ENCODE measurements at regions not wholly inside any gene's neighbourhood (a gene's known extent, or its start where the extent isn't known, plus 50 kb on each side); places are given as distances from the start of the nearest gene placed in this dataset.

DNA sequence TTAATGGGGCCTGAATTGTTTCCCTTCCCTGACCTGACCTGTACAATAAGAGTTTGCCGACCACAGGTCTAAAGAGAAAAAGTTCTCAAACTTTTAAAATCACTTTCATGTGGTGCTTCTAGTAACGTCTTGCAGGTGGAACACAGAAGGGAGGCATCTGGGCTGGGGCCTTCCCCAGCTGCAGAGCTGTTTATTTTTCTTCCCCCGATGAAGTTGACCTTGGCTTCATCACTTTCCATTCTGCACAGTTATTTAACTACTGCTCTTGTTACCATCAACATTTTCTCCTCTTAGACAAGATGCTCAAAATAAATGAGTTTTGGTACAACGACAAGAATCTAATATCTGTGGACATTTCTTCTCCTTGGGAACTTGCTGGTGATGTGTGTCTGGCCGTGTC, 181.7 kb downstream of the HERPUD2 start:
- CTCF ChIA-PET, result no interaction called here

DNA sequence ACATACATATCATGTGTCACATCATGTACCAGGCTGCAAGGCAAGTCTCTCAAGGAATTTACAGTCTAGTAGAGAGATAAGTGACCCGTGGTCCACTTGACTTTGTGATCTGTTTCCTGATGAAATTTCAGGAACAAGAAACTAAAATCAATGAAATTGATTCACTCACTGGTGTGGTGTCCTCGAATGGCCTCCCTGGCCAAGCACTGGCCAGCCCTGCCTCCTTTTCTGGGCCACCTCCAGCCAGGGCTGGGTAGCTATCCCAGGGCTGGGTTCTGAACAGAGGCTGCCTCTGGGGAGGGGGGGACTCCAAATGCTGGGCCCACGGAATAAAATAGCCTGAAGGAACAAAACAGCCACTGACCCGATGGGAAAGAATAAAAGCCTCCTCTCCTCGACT, 182.2 kb downstream of the HERPUD2 start:
- Histone ChIP-seq H3K4me3 (replicated peaks in 1 of 3; ENCODE audit: insufficient read depth in 1 of 3, low read depth in 1 of 3, low read length in 3 of 3) (no peak overlapping the region), H3K9ac (replicated peaks; ENCODE audit: extremely low read depth, insufficient read depth, low read length) (no peak overlapping the region), H2AFZ (ENCODE audit: low read depth, low read length) (no peak overlapping the region), H3K79me2 (ENCODE audit: control insufficient read depth, insufficient read depth, low read length) (no peaks in the 10 kb centered on the region), H3K4me2 (ENCODE audit: insufficient read depth, low read length) (no peak overlapping the region), H3K4me1 (ENCODE audit: control insufficient read depth, extremely low read depth, insufficient read depth, low read length) (no peaks in the 10 kb centered on the region), H3K9me3 (replicated peaks; ENCODE audit: control insufficient read depth, insufficient read depth, low read length) (no peaks in the 10 kb centered on the region), H3K27me3 (ENCODE audit: control insufficient read depth in 2 of 2, insufficient read depth in 2 of 2, low read length in 2 of 2) (peaks cover 2 to 3% of the 10 kb centered on the region in 2 experiments), H3K36me3 (ENCODE audit: control insufficient read depth in 2 of 2, extremely low read depth in 1 of 2, insufficient read depth in 2 of 2, low read length in 2 of 2) (no peaks in the 10 kb centered on the region), H3K27ac (ENCODE audit: insufficient read depth, low read depth, low read length) (no peak overlapping the region), H4K20me1 (replicated peaks; ENCODE audit: control insufficient read depth, extremely low read depth, insufficient read depth, low read length) (no peaks in the 10 kb centered on the region), H3K9me1 (replicated peaks; ENCODE audit: control insufficient read depth, extremely low read depth, insufficient read depth, low read length) (no peaks in the 10 kb centered on the region)
- no TSS peak for BruUV-seq (replicated peaks)
- POLR2A ChIA-PET, result no interaction called here
- DNase-seq (ENCODE audit: low read depth, low spot score) (no peak), FAIRE-seq (no peak)
- intact Hi-C loops (cut with micrococcal nuclease) (no loop called here), dilution Hi-C loops (cut with MboI; ENCODE audit: extremely low pct_ligation_motif_present, low sequenced_read_pairs) (no loop called here)
- TF ChIP-seq POLR2AphosphoS5 (IDR thresholded peaks at IDR 0.05; ENCODE audit: insufficient read depth, low read depth, low read length) (no peak), FOS (IDR thresholded peaks at IDR 0.05; ENCODE audit: borderline replicate concordance, insufficient read depth, low read length) (no peak)
- CTCF ChIA-PET, result interaction anchor here (2.3 kb wide), 1 partner anchor 8 kb away, joined by 12 read pairs; no protein-coding TSS in a partner anchor

More for the DNA sequence above, 181.7 kb downstream of the HERPUD2 start:
- intact Hi-C loops (cut with micrococcal nuclease), result no loop called here
- no peak for FAIRE-seq
- no TSS peak for BruUV-seq (replicated peaks)
- no peaks in the 10 kb centered on the region for H3K79me2 ChIP-seq (ENCODE audit: control insufficient read depth, insufficient read depth, low read length)
- TF ChIP-seq MYC (IDR thresholded peaks at IDR 0.05; ENCODE audit: low read depth, low read length) (no peak), MAX (IDR thresholded peaks at IDR 0.05; ENCODE audit: insufficient read depth, insufficient read length) (no peak), POLR2A (IDR thresholded peaks at IDR 0.05; ENCODE audit: low read depth, low read length) (no peak), FOS (IDR thresholded peaks at IDR 0.05; ENCODE audit: borderline replicate concordance, insufficient read depth, low read length) (no peak), POLR2AphosphoS5 (IDR thresholded peaks at IDR 0.05; ENCODE audit: insufficient read depth, low read depth, low read length) (no peak), GATA2 (IDR thresholded peaks at IDR 0.05; ENCODE audit: insufficient read depth, insufficient read length, low read depth, low read length) (no peak), EZH2 (IDR thresholded peaks at IDR 0.05; ENCODE audit: borderline replicate concordance, low read depth, low read length, severe bottlenecking) (no peak)
- no peaks in the 10 kb centered on the region for H3K4me1 ChIP-seq (ENCODE audit: control insufficient read depth, extremely low read depth, insufficient read depth, low read length)
- no peak overlapping the region for H3K4me3 ChIP-seq (replicated peaks in 1 of 3; ENCODE audit: insufficient read depth in 1 of 3, low read depth in 1 of 3, low read length in 3 of 3)
- H4K20me1 ChIP-seq (replicated peaks; ENCODE audit: control insufficient read depth, extremely low read depth, insufficient read depth, low read length), result no peaks in the 10 kb centered on the region
- no peak for DNase-seq (ENCODE audit: low read depth, low spot score)
- H3K9ac ChIP-seq (replicated peaks; ENCODE audit: extremely low read depth, insufficient read depth, low read length), result no peak overlapping the region
- no peak overlapping the region for H2AFZ ChIP-seq (ENCODE audit: low read depth, low read length)
- dilution Hi-C loops (cut with MboI; ENCODE audit: extremely low pct_ligation_motif_present, low sequenced_read_pairs), result no loop called here
- H3K9me1 ChIP-seq (replicated peaks; ENCODE audit: control insufficient read depth, extremely low read depth, insufficient read depth, low read length), result no peaks in the 10 kb centered on the region
- H3K9me3 ChIP-seq (replicated peaks; ENCODE audit: control insufficient read depth, insufficient read depth, low read length), result no peaks in the 10 kb centered on the region
- peaks cover 3 to 4% of the 10 kb centered on the region in 2 experiments for H3K27me3 ChIP-seq (ENCODE audit: control insufficient read depth in 2 of 2, insufficient read depth in 2 of 2, low read length in 2 of 2)
- no peak overlapping the region for H3K27ac ChIP-seq (ENCODE audit: insufficient read depth, low read depth, low read length)
- no peaks in the 10 kb centered on the region for H3K36me3 ChIP-seq (ENCODE audit: control insufficient read depth in 2 of 2, extremely low read depth in 1 of 2, insufficient read depth in 2 of 2, low read length in 2 of 2)
- POLR2A ChIA-PET, result no interaction called here
- no peak overlapping the region for H3K4me2 ChIP-seq (ENCODE audit: insufficient read depth, low read length)
